Effector CD4-positive, alpha-beta T cell (primary cell): ENCODE measurements at regions not wholly inside any gene's neighbourhood (a gene's known extent, or its start where the extent isn't known, plus 50 kb on each side); places are given as distances from the start of the nearest gene placed in this dataset.

Experiments
- DNase-seq: peaks from one replicate; pipeline ENCODE4 v3.0.0-alpha.2; 2020

DNA sequence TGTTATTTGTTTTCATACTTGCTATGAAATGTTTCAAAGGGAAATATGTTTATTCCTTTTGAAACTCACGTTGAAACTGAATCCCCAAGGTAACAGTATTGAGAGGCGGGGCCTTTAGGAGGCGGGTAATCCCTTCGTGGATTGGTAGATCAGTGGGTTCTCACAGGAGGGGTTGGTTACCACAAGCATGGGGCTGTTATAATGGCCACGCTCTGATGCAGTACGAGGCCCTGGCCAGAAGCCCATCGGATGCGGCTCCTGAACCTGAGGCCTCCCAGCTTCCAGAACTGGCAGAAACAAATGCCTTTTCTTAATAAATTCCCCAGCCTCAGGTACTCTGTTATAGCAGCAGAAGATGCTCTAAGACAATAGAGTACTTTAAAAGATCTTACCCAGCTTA is 135.7 kb downstream of the ASB1 start:
- DNase-seq, result no peak

DNA sequence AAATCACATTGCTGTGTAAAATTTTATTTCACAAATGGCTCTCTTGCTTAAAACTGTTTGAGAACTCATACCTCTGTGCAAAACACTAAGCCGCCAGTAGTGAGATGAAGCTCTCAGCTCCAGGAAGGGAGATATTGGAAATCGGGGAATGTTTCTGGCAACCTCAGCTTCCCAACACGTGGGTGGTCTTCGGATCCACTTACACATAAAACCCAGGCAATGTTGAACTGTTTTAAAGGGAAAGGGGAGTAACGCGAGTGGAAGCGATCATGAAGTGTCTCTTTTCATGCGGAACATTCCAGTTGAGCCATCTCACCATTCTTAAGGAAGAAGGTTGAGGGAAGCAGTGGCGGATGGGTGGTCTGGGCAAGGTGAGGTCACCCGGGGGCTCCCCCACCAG is 136.8 kb downstream of the ASB1 start:
- no peak for DNase-seq

DNA sequence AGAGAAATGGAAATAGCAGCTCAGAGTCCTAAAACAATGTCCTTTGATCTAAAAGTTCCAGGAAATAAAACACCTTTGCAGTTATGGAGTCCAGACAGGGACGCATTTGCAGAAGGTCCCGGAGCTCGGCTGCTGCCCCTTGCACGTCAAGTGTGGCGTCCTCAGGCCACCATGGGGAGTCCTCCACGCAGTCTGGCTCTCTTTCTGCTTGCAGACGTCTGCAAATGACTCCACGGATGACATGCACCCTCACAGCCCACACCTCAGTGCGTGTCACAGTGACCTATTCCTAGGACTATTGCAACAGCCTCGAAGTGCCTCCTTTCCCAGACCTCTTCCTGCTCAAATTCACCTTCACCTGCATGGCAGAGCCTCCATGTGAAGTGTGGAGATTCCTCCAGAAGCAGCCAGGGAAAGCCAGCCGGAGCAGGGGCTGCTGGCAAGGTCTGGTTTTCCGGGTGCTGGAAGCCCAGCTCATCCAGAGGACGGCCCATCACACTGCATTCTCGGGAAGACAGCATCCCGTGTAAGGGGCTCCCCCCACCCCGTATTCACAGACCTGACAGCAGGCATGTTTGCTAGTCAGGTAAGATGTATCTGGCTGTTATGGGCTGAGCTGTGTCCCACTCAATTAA is 137.7 kb downstream of the ASB1 start:
- no peak for DNase-seq

DNA sequence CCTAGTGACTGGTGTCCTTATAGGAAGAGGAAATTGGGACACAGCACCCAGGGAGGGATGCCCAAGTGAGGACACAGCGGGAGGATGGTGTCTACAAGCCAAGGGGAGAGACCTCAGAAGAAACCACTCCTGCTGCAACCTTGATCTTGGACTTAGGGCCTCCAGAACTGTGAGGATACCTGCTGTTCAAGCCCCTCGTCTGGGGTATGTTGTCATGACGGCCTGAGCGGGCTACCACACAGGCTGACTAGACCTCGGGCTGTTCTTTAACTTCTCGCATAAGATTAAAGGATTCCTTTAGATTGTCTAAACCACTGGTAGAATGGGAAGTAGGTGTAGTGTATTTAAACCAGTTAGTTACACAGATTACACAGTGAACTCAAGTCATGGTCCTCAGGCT is 138.3 kb downstream of the ASB1 start:
- DNase-seq, result no peak

DNA sequence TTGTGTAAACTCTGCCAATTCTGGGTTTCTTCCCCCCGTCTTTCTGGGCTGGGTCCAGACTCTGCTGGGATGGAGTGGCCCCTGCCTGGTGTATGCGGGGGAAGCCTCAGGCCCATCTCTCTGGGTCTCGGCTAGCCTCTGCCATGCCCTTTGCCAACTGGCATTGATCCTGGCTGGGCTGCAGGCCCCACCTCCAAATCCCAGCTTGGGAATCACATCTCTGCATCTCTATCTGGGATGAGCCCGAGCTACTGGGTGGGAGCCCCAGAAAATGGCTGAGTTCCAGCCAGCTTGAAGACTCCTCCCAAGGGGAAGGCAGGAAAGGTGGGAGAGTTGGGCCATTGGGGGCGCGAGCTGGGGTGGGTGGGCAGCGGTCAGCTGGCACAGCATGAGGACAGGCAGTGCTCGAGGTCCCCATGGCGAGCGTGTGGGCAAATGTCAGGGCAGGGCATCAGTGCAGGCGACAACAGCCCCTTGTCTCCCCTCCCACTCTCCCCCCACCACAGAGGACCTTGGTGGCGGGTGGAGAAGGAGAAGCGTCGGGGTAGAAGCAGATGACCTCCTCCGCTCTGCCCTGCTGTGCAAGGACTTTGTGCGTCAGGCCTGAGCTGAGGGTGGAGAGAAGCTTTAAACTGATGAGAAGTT is 139.4 kb downstream of the ASB1 start:
- no peak for DNase-seq

DNA sequence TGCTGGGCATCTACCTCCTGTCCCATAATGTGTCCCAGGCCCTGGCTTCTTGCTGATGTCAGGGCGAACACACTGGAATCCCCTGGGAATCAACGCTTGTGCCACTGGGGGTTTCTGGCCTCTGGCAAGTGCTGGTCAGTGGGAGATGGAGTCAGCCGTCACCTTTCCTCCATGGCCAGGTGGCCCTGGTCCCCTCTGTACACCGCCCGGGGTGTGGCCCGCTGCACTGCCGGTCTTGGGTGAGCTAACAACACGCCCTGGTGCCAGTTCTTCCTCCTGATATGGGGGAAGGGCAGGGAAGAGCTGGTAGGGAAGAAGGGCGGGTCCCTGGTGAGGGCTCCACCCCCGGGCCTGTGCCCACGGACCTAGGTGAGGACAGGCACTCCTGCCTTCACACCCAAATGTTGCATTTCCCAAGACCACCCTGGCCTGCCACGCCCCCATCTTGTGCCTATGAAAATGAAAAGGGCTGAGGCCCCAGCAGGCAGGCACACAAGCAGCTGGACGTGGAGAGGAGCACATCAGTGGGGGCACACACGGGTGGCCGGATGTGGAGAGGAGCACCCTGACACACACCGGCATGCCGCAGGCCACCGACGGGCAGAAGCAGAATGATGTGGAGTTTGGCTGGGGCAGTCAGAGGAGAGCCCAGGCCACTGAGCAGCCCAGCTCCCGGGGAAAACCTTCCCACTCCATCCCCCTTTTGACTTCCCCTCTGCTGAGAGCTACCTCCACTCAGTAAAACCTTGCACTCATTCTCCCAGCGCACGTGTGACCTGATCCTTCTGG is 140.5 kb downstream of the ASB1 start:
- no peak for DNase-seq

DNA sequence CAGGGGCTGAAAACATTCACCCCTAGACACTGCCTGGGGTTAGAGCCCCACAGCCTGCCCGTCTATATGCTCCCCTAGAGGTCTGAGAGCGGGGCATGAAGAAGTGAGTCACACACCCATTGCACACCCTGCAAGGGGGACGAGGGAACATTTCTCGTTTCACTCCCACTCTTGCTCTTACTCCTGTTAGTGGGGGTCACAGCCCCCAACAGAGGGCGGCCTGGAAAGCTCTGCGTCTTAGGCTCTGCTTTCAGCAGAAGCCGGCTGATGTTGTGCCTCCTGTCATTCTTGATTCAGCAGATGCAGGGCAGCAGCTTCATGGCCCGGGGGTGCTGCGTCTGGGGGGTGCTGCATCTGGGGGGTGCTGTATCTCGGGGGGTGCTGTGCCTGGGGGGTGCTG is 141.3 kb downstream of the ASB1 start:
- no peak for DNase-seq

DNA sequence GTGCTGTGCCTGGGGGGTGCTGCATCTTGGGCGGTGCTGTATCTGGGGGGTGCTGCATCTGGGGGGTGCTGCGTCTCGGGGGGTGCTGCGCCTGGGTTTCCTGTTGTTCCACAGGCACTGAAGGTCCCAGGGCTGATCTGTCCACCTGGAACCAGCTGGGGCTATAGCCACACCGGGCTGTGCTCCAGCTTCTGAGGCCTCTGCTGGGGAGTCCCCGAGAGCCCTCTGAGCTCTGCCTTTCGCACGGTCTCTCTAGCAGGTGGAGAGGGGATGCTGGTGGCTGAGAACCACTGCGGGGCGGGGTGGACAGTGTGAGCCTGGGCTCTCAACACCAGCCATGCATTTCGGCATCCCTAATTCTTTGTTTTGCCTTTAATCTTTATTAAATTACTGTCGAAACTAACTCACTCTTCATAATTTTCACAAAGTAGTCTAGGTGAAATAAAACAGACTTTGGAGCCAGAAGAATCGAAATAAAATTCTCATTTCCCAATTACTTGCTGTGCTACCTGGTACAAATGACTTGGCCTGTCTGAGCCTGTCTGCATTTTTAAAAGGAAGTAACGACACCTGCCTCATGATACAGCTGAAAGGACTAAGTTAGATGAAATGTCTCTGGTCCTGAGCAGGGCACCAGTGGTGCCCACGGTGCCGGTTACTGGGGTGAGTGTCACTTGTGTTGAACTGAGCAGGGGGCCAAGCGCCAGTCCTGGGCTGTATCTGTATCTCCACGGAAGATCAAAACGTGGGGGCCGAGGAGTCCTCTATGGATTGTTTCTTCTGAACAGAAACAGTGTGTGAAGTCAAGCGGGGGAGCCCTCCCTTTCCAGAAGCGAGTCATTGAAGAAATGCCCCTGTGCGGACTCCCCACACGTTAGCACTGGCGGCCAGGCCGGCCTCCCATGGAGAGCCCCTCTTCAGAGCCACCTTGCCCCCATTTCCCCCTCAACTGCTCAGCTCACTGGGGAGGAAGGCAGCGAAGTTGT is 142.0 kb downstream of the ASB1 start:
- DNase-seq, result no peak

DNA sequence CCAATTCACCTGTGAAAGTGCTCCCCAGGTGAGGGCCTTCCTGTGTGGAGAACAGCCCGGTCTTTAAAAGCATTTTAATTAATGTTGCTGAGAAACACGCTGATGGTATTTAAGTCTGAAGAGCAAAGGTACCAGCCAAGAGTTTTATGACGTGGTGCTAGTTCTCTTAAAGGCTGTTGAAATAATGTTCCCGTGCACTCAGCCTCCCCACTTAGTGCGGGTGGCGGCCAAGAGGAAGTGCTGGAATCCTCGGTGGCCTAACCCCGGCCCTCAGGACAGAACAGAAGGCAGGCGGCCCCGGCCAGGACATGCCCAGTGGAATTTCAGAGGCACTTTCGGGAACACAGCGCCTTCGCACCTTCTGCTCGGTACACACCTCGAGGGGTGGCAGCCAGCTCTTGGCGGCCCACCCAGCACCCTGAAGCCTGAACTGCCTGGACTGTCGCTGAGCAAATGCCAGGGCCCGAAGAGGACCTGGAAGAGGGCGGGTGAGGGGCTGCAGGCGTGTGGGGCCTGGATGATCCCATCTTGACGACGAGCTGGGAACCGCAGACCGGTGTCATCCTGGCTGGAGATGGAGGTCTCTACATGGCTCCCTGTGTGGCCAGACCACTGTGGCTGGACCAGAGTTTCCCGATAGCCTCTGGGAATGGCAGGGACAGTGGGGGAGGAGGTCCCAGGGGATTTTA is 142.9 kb downstream of the ASB1 start:
- DNase-seq, result no peak

DNA sequence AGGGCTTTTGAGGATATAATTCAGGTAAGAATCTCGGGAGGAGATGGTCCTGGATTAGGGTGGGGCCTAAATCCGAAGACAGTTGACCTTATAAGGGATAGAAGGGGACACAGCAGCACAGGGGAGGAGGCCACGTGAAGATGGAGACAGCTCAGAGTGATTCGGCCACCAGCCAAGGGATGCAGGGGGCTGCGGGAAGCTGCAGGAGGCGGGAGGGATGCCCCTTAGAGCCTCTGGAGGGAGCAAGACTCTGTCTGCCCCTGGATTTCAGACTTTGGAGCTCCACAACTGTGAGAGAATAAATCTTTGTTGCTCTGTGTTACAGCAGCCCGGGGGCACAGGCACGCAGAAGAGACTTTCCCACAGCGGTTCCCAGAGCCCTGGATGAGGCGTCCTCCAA is 143.7 kb downstream of the ASB1 start:
- no peak for DNase-seq

DNA sequence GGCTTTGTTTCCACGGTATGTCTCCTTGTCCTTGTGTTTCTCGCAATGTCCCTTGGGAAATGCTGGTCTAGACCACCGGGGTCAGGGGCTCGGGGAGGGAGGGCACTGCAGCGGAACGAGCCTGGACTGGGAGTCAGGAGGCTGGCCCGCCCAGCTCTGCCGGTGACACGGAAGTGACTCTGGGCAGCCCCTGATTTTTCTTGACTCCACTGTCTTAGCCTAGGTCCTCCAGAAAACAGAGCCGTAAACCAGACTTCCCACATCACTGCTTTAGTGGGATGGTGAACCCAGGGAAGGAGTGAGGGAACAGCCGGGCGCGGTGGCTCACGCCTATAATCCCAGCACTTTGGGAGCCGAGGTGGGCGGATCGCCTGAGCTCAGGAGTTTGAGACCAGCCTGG is 144.2 kb downstream of the ASB1 start:
- DNase-seq, result no peak

DNA sequence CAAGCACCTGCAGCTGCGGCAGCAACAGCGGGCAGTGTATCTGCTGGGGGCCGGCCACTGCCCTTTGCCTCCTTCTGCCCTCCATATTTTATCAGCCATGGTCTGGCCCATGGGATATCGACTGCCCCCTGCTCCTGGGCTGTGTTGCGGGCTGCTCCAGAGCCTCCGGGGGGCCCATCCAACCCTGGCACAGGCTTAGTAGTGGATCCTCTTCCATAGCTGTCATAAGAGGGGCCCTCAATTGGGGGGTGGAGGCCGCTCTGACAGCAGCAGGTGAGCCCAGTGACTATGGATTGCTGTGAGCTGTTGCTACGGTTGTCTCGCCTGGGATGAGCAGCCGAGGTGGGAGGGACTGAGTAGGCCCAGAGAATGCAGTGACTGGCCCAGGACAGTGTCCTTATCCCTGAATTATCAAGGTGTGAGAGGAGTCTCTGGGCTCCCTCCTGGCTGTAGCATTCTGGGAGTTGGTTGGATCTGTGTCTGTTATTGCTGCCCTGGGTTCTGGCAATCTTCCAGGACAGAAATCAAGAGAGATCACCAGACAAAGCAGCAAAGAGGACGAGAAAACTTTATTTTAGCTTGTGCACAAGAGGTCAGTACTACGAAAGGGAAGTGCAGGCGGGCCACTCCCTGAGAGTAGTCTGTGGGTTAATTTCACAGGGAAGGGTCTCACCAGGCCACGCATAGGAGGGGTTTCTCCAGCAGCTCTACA is 145.1 kb downstream of the ASB1 start:
- DNase-seq, result no peak

DNA sequence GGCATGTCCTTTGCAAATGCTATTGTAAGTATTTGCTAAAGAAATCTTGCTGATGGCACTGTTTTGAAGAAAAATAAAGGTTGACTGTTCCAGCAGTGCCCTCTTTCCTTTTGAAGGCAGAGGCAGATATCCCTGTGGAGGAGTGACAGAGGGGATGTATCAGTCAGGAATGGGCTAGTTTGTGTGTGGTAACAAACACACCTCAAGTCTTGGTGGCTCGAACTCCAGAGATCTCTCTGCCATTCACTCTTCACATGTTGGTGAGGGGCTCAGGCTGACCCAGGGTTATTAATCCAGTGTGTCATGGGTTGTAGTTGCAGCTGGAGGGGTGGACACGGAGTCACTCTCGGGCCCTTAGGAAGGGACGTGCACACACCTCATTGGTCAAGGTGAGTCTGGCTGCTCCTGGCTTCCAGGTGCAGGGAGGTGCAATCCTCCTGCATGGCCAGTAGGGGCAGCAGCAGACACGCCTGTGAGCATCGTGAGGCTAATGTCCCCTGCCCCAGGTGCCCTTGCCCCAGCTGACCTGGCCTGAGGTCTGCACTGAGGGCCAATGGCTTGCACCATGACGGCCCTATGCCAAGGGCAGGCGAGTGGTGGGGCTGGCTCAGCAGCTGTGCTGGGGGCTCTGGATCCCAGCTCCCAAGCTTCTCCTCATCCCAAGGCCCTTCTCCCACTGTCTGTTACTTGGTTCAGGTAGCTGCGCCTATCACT is 146.5 kb downstream of the ASB1 start:
- DNase-seq, result no peak

DNA sequence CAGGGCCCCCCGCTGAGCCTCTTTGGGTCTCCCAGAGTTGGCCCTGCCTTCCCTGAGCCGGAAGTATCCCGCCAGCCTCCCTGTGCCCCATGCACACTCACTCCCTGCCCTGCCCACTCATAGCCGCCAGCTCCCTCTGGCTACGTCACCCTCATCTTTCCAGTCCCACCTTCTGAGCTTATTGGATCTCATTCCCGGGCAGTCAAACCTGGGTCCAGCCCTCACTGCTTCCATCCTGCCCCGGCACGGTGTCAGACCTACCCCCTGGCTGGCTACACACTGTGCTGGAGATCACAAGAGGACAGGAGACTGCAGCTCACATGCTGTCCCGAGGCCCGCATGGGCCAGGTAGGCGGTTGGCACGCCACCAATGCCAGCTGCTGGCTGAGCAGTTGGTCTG is 147.2 kb downstream of the ASB1 start:
- DNase-seq, result no peak

DNA sequence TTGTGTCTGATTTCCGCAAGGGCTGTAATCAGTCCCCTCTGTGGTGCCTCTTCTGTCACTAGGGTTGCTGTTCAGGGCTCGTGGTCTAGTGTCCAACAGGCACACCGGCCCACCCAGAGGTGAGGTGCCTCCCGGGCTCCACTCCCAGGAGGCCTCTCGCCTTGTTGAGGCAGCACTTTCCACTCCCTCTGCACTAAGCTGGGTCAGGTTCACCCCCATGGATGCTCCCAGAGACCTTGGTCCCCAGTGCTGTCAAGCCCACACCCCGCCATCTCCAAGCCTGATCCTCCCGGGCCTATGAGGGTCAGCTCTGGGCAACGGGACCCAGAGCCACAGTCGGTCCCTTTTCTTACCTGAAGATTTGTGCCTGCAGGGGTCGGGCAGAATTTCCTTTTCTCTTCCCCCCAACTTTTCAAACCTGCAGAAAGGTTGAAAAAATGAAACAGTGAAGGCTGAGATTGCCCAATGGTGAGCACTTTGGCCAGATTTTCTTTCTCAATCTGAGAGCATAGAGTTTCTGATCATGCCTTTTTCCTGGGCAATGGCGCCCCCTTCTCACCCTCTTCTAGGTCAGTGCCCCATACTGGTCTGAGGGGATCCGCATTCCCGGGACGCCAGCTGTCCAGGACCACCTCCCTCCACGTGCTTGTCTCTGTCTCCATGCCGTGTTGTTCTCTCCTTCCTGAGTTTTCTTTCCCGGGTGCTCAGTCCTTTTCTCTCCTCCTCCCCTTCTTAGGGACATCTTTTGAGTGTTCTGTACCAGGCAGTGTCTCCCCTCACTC is 148.0 kb downstream of the ASB1 start:
- no peak for DNase-seq

DNA sequence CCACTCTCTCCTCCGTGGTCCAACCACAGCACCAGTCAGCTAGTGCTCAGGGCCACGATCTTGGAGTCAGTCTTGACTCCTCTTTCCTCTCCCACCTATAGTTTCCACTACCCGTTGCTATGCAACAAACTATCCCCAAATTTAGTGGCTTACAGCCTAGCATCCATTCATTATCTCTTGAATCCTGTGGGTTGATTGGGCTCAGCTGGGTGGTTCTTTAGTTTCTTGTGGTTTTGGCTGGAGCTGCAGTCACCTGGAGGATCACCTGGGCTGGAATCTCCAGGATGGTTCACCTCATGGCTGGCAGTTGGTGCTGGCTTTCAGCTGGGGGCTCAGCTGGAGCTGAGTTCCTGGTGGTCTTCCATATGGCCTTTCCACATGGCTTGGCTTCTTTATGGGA is 149.9 kb downstream of the ASB1 start:
- DNase-seq, result no peak

DNA sequence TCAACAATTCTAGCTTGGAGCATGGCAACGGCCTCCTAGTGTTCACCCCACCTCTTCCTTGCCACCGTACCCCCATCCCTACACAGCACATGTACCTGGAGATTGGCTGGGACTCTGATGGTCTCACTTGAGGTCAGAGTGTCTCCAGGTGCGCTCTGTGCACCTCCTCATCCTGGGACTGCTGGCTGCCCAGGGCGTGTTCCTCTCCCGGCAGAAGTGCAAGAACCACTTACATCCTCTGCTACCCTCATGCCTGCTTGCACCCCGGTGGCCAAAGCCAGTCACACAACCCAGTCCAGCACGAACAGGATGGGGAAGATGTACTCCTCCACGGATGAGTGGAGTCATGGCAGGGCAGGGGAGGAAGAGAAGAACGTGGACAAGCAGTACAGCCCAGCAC is 151.5 kb downstream of the ASB1 start:
- no peak for DNase-seq

DNA sequence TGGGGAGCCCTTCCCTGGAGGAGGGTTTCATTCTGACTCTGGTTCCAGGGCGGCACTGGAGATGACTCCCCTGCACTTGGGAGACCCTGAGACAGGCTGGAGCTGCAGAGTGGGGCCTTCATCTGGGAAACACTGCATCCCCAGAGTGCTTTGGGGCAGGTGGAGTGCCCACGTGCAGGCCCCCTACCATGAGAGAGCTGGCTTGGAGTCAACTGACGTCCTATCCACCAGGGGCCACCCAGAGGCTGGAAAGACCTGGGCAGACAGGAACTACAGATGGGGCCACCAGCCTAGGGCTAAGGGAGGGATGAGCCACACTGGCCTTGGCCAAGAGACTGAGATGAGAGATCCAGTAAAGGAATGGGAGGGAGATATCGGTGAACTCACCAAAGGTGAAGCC is 153.8 kb downstream of the ASB1 start:
- no peak for DNase-seq

DNA sequence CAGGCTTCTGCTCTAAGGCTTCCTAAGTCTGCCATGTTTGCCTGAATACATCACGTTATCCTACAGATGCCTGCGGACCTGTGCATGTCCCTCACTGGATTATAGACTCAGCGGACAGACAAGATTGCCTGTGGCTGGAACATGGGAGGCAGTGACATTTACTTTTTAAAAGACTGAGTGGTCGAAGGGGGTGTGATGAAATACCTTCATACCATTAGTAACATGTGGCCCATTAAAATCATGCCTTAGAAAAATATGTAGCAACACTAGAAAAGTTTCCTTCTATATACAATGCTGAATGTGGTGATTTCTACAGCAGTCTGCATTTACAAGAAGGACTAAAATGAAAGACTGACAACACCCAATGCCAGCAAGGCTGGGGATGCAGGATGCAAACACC is 154.4 kb downstream of the ASB1 start:
- no peak for DNase-seq

DNA sequence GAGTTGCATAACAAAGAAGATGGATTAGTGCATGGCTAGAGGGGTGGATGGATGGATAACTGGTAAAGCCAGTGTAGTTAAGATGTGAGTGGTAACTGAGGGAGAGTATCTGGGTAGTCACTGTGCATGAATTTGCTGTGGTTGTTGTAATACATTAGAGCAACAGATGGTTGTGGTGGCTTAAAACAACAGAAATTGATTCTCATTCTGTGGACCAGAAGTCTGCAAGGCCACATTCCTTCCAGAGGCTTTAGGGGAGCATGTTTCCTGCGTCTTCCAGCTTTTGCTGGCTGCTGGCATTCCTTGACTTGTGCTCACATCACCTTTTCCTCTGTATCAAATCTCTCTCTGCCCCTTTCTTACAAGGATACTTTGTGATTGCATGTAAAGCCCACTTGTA is 155.4 kb downstream of the ASB1 start:
- no peak for DNase-seq
